HEK293 (cell line): ENCODE measurements at regions not wholly inside any gene's neighbourhood (a gene's known extent, or its start where the extent isn't known, plus 50 kb on each side); places are given as distances from the start of the nearest gene placed in this dataset.

Experiments used
- CTCF ChIA-PET: fragments of 350-600 bp; formaldehyde crosslinking; extraction: SDS; loops from one replicate; lab custom pipeline; 2021; ENCODE audit warnings: antibody characterized with exemption; lab: Yijun Ruan, JAX
- POLR2A ChIA-PET: fragments of 300-600 bp; formaldehyde crosslinking; extraction: SDS; loops from one replicate; lab custom pipeline; 2020; ENCODE audit warnings: antibody characterized with exemption, inconsistent platforms; lab: Yijun Ruan, JAX
- H3K27ac ChIP-seq: fragments of 200-500 bp; sonication (Bioruptor generic); 2 replicates; pipeline ENCODE4 v1.5.1; 2014; ENCODE audit warnings: low read depth, low read length, control low read depth, inconsistent platforms; ENCODE audit errors: extremely low read depth
- H3K36me3 ChIP-seq, 2 experiments: fragments of 200-500 bp in 1 of 2; sonication (Bioruptor generic) in 1 of 2; 1 replicate in 1 of 2; 2 replicates in 1 of 2; pipeline ENCODE4 v1.5.1; 2014 to 2017; ENCODE audit warnings: inconsistent platforms in 2 of 2, low read length in 2 of 2; ENCODE audit not compliant: control insufficient read depth in 2 of 2, insufficient read depth in 1 of 2
- H3K4me1 ChIP-seq: fragments of 200-500 bp; sonication (Bioruptor generic); 2 replicates; pipeline ENCODE4 v1.5.1; 2014; ENCODE audit warnings: mild to moderate bottlenecking, low read length, inconsistent platforms; ENCODE audit not compliant: control insufficient read depth, insufficient read depth
- H3K4me3 ChIP-seq: 2 replicates; pipeline ENCODE4 v1.5.1; 2011; ENCODE audit warnings: low read depth, mild to moderate bottlenecking, control low read depth, low read length, moderate library complexity
- H3K9me3 ChIP-seq: fragments of 200-500 bp; sonication (Bioruptor generic); 2 replicates; pipeline ENCODE4 v1.5.1; 2014; ENCODE audit warnings: low read depth, low read length, inconsistent platforms; ENCODE audit not compliant: control insufficient read depth, insufficient read depth
- GLIS1 ChIP-seq: fragments of 450-650 bp; formaldehyde crosslinking; IDR thresholded peaks from 2 replicates; pipeline ENCODE4 v1.5.1; 2016; ENCODE audit warnings: missing biosample characterization, missing genetic modification characterization
- HOXD13 ChIP-seq: sonication (generic); formaldehyde crosslinking; IDR thresholded peaks from 2 replicates; pipeline ENCODE4 v1.8.0; 2022; ENCODE audit warnings: missing genetic modification reagents, borderline replicate concordance
- OSR2 ChIP-seq: fragments of 450-650 bp; formaldehyde crosslinking; IDR thresholded peaks from 2 replicates; pipeline ENCODE4 v1.5.1; 2016; ENCODE audit warnings: missing biosample characterization, missing genetic modification characterization
- OVOL3 ChIP-seq: fragments of 450-650 bp; formaldehyde crosslinking; IDR thresholded peaks from 2 replicates; pipeline ENCODE4 v1.5.1; 2016; ENCODE audit warnings: missing biosample characterization, missing genetic modification characterization
- RBAK ChIP-seq: fragments of 450-650 bp; formaldehyde crosslinking; IDR thresholded peaks from 2 replicates; pipeline ENCODE4 v1.5.1; 2016; ENCODE audit warnings: missing biosample characterization, missing genetic modification characterization
- TCF7L2 ChIP-seq: IDR thresholded peaks from 2 replicates; pipeline ENCODE4 v1.6.1; 2011; ENCODE audit warnings: low read depth, mild to moderate bottlenecking, inconsistent platforms, low read length, moderate library complexity, borderline replicate concordance
- WT1 ChIP-seq: fragments of 450-650 bp; formaldehyde crosslinking; IDR thresholded peaks from 2 replicates; pipeline ENCODE4 v1.5.1; 2016; ENCODE audit warnings: missing biosample characterization, missing genetic modification characterization
- YY1 ChIP-seq: fragments of 450-650 bp; formaldehyde crosslinking; IDR thresholded peaks from 2 replicates; pipeline ENCODE4 v1.5.1; 2018; ENCODE audit warnings: missing biosample characterization, missing genetic modification characterization
- YY2 ChIP-seq: fragments of 450-650 bp; formaldehyde crosslinking; IDR thresholded peaks from 2 replicates; pipeline ENCODE4 v1.5.1; 2016; ENCODE audit warnings: missing biosample characterization, missing genetic modification characterization
- ZNF10 ChIP-seq: fragments of 450-650 bp; formaldehyde crosslinking; IDR thresholded peaks from 2 replicates; pipeline ENCODE4 v1.5.1; 2017; ENCODE audit warnings: missing biosample characterization, missing genetic modification characterization
- ZNF138 ChIP-seq: fragments of 450-650 bp; formaldehyde crosslinking; IDR thresholded peaks from 2 replicates; pipeline ENCODE4 v1.5.1; 2016; ENCODE audit warnings: missing biosample characterization, missing genetic modification characterization, borderline replicate concordance
- ZNF214 ChIP-seq: fragments of 450-650 bp; formaldehyde crosslinking; IDR thresholded peaks from 2 replicates; pipeline ENCODE4 v1.5.1; 2017; ENCODE audit warnings: missing biosample characterization, mild to moderate bottlenecking, missing genetic modification characterization, borderline replicate concordance
- ZNF350 ChIP-seq: fragments of 450-650 bp; formaldehyde crosslinking; IDR thresholded peaks from 2 replicates; pipeline ENCODE4 v1.5.0; 2017; ENCODE audit warnings: missing biosample characterization, mild to moderate bottlenecking, missing genetic modification characterization
- ZNF473 ChIP-seq: fragments of 450-650 bp; formaldehyde crosslinking; IDR thresholded peaks from 2 replicates; pipeline ENCODE4 v1.5.1; 2017; ENCODE audit warnings: missing biosample characterization, missing genetic modification characterization
- ZNF510 ChIP-seq: fragments of 450-650 bp; formaldehyde crosslinking; IDR thresholded peaks from 2 replicates; pipeline ENCODE4 v1.5.1; 2018; ENCODE audit warnings: mild to moderate bottlenecking, missing genetic modification characterization, missing biosample characterization; ENCODE audit not compliant: insufficient replicate concordance
- ZNF670 ChIP-seq: fragments of 450-650 bp; formaldehyde crosslinking; IDR thresholded peaks from 2 replicates; pipeline ENCODE4 v1.5.1; 2016; ENCODE audit warnings: missing biosample characterization, missing genetic modification characterization, low read depth
- TF ChIP-seq, protein P1 (sequence below): fragments of 450-650 bp; formaldehyde crosslinking; conservative IDR thresholded peaks from 2 replicates; pipeline ENCODE4 v1.5.1; 2016; ENCODE audit warnings: low read depth, missing biosample characterization, missing genetic modification characterization
- TF ChIP-seq, protein P2 (sequence below): fragments of 450-650 bp; formaldehyde crosslinking; IDR thresholded peaks from 2 replicates; pipeline ENCODE4 v1.5.1; 2017; ENCODE audit warnings: missing biosample characterization, missing genetic modification characterization
- TF ChIP-seq, protein P3 (sequence below): fragments of 450-650 bp; formaldehyde crosslinking; IDR thresholded peaks from 2 replicates; pipeline ENCODE4 v1.5.1; 2016; ENCODE audit warnings: missing biosample characterization, missing genetic modification characterization, borderline replicate concordance
- TF ChIP-seq, protein P4 (sequence below): fragments of 450-650 bp; formaldehyde crosslinking; IDR thresholded peaks from 2 replicates; pipeline ENCODE4 v1.5.1; 2016; ENCODE audit warnings: missing biosample characterization, missing genetic modification characterization
- TF ChIP-seq, protein P5 (sequence below): fragments of 450-650 bp; formaldehyde crosslinking; IDR thresholded peaks from 2 replicates; pipeline ENCODE4 v1.5.1; 2017; ENCODE audit warnings: missing biosample characterization, missing genetic modification characterization

DNA sequence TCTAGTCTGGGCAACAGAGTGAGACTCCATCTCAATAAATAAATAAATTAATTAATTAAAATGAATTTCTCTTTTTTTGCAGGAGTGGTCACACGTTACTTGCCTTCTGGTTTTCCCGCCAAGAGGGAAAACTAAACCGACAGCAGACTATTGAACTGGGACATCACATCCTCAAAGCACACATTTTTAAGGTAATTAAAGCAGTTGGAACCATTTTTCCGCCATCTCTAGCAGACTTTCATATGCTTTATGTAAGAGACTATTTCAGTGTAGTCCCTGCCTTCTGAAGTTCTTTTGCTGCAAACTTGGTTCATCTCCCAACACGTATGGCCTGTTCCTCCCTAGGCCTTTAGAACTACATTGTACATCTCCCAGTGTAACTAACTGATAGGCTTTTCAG, 66.5 kb downstream of the CYB561 start:
- CTCF ChIA-PET, result no interaction called here
- TF ChIP-seq ZNF214 (no peak), GLIS1 (tag by site-specific recombination) (no peak), ZNF670 (tag by site-specific recombination) (no peak), TCF7L2 (no peak), HOXD13 (CRISPR knock-in tag) (no peak)
- TF ChIP-seq, protein P1, sequence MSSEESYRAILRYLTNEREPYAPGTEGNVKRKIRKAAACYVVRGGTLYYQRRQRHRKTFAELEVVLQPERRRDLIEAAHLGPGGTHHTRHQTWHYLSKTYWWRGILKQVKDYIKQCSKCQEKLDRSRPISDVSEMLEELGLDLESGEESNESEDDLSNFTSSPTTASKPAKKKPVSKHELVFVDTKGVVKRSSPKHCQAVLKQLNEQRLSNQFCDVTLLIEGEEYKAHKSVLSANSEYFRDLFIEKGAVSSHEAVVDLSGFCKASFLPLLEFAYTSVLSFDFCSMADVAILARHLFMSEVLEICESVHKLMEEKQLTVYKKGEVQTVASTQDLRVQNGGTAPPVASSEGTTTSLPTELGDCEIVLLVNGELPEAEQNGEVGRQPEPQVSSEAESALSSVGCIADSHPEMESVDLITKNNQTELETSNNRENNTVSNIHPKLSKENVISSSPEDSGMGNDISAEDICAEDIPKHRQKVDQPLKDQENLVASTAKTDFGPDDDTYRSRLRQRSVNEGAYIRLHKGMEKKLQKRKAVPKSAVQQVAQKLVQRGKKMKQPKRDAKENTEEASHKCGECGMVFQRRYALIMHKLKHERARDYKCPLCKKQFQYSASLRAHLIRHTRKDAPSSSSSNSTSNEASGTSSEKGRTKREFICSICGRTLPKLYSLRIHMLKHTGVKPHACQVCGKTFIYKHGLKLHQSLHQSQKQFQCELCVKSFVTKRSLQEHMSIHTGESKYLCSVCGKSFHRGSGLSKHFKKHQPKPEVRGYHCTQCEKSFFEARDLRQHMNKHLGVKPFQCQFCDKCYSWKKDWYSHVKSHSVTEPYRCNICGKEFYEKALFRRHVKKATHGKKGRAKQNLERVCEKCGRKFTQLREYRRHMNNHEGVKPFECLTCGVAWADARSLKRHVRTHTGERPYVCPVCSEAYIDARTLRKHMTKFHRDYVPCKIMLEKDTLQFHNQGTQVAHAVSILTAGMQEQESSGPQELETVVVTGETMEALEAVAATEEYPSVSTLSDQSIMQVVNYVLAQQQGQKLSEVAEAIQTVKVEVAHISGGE (tag by site-specific recombination), result no peak
- TF ChIP-seq, protein P2, sequence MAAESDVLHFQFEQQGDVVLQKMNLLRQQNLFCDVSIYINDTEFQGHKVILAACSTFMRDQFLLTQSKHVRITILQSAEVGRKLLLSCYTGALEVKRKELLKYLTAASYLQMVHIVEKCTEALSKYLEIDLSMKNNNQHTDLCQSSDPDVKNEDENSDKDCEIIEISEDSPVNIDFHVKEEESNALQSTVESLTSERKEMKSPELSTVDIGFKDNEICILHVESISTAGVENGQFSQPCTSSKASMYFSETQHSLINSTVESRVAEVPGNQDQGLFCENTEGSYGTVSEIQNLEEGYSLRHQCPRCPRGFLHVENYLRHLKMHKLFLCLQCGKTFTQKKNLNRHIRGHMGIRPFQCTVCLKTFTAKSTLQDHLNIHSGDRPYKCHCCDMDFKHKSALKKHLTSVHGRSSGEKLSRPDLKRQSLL (tag by site-specific recombination), result no peak
- no peak overlapping the region for H3K4me3 ChIP-seq
- H3K4me1 ChIP-seq, result no peaks in the 10 kb centered on the region
- H3K9me3 ChIP-seq, result no peaks in the 10 kb centered on the region
- H3K27ac ChIP-seq, result no peak overlapping the region
- POLR2A ChIA-PET, result no interaction called here
- peaks cover 0 to 4% of the 10 kb centered on the region in 2 experiments; a peak in 1 of 3 replicates for H3K36me3 ChIP-seq

DNA sequence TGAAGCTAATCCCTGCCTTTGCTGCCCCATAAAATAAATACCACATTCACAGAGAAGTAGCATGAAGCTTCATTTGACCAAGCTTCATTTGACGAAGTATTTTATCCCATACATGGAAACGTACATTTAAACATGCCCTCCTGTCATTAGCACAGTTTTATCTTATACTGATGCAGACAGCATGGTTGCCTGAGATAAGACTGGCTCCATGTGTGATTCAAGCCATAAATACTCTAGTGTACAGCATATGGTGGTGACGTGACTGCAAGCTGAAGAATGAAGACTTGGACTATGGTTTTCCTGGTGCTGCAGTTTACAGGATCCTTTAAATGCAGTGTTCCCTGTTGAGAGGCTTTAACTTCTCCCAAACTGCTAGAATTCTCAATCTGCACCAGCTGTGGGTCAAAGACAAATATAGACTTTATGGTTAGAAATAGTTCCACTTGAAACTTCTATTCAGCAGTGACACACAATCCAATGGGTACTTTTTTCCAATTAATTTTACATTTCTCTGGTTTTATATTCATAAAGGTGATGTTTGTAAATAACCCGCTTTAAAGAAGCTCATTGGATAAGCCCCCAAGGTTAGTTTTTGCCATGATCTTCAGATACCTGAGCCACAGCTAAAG, 64.9 kb downstream of the CYB561 start:
- H3K27ac ChIP-seq, result no peak overlapping the region
- no peaks in the 10 kb centered on the region for H3K4me1 ChIP-seq
- H3K9me3 ChIP-seq, result no peaks in the 10 kb centered on the region
- ChIA-PET POLR2A (no interaction called here), CTCF (interaction anchor here (0.5 to 1.8 kb wide), 6 partner anchors 11 to 1005 kb away, joined by 3 to 6 read pairs (median 3); no protein-coding TSS in a partner anchor)
- H3K36me3 ChIP-seq, result peaks cover 0 to 4% of the 10 kb centered on the region in 2 experiments; a peak in 1 of 3 replicates
- TF ChIP-seq ZNF473 (tag by site-specific recombination) (no peak), ZNF138 (no peak), OVOL3 (tag by site-specific recombination) (no peak), ZNF10 (tag by site-specific recombination) (no peak), WT1 (no peak), YY2 (tag by site-specific recombination) (no peak), ZNF350 (tag by site-specific recombination) (no peak), RBAK (tag by site-specific recombination) (no peak), HOXD13 (CRISPR knock-in tag) (no peak), OSR2 (tag by site-specific recombination) (no peak), YY1 (tag by site-specific recombination) (no peak), ZNF510 (tag by site-specific recombination) (no peak)
- TF ChIP-seq, protein P3, sequence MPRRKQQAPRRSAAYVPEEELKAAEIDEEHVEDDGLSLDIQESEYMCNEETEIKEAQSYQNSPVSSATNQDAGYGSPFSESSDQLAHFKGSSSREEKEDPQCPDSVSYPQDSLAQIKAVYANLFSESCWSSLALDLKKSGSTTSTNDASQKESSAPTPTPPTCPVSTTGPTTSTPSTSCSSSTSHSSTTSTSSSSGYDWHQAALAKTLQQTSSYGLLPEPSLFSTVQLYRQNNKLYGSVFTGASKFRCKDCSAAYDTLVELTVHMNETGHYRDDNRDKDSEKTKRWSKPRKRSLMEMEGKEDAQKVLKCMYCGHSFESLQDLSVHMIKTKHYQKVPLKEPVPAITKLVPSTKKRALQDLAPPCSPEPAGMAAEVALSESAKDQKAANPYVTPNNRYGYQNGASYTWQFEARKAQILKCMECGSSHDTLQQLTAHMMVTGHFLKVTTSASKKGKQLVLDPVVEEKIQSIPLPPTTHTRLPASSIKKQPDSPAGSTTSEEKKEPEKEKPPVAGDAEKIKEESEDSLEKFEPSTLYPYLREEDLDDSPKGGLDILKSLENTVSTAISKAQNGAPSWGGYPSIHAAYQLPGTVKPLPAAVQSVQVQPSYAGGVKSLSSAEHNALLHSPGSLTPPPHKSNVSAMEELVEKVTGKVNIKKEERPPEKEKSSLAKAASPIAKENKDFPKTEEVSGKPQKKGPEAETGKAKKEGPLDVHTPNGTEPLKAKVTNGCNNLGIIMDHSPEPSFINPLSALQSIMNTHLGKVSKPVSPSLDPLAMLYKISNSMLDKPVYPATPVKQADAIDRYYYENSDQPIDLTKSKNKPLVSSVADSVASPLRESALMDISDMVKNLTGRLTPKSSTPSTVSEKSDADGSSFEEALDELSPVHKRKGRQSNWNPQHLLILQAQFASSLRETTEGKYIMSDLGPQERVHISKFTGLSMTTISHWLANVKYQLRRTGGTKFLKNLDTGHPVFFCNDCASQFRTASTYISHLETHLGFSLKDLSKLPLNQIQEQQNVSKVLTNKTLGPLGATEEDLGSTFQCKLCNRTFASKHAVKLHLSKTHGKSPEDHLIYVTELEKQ (tag by site-specific recombination), result no peak
- TF ChIP-seq, protein P4, sequence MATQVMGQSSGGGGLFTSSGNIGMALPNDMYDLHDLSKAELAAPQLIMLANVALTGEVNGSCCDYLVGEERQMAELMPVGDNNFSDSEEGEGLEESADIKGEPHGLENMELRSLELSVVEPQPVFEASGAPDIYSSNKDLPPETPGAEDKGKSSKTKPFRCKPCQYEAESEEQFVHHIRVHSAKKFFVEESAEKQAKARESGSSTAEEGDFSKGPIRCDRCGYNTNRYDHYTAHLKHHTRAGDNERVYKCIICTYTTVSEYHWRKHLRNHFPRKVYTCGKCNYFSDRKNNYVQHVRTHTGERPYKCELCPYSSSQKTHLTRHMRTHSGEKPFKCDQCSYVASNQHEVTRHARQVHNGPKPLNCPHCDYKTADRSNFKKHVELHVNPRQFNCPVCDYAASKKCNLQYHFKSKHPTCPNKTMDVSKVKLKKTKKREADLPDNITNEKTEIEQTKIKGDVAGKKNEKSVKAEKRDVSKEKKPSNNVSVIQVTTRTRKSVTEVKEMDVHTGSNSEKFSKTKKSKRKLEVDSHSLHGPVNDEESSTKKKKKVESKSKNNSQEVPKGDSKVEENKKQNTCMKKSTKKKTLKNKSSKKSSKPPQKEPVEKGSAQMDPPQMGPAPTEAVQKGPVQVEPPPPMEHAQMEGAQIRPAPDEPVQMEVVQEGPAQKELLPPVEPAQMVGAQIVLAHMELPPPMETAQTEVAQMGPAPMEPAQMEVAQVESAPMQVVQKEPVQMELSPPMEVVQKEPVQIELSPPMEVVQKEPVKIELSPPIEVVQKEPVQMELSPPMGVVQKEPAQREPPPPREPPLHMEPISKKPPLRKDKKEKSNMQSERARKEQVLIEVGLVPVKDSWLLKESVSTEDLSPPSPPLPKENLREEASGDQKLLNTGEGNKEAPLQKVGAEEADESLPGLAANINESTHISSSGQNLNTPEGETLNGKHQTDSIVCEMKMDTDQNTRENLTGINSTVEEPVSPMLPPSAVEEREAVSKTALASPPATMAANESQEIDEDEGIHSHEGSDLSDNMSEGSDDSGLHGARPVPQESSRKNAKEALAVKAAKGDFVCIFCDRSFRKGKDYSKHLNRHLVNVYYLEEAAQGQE (tag by site-specific recombination), result no peak
- TF ChIP-seq, protein P5, sequence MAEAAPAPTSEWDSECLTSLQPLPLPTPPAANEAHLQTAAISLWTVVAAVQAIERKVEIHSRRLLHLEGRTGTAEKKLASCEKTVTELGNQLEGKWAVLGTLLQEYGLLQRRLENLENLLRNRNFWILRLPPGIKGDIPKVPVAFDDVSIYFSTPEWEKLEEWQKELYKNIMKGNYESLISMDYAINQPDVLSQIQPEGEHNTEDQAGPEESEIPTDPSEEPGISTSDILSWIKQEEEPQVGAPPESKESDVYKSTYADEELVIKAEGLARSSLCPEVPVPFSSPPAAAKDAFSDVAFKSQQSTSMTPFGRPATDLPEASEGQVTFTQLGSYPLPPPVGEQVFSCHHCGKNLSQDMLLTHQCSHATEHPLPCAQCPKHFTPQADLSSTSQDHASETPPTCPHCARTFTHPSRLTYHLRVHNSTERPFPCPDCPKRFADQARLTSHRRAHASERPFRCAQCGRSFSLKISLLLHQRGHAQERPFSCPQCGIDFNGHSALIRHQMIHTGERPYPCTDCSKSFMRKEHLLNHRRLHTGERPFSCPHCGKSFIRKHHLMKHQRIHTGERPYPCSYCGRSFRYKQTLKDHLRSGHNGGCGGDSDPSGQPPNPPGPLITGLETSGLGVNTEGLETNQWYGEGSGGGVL (tag by site-specific recombination), result no peak
- H3K4me3 ChIP-seq, result no peak overlapping the region
